GM12875 (cell line): ENCODE measurements at regions not wholly inside any gene's neighbourhood (a gene's known extent, or its start where the extent isn't known, plus 50 kb on each side); places are given as distances from the start of the nearest gene placed in this dataset.

Experiments
- H3K4me3 ChIP-seq: one replicate; pipeline ENCODE4 v1.5.1; 2011; ENCODE audit warnings: low read depth, low read length, control low read depth
- CTCF ChIP-seq: IDR thresholded peaks from 2 replicates; pipeline ENCODE4 v1.5.1; 2011; ENCODE audit warnings: low read depth, mild to moderate bottlenecking, control low read depth, inconsistent platforms, low read length, moderate library complexity, borderline replicate concordance; ENCODE audit not compliant: insufficient read depth

GRCh38 chr1:157238585-157238984 is 100.4 kb upstream of the ETV3 start:
- TF ChIP-seq CTCF: no peak
- no peak overlapping the region for H3K4me3 ChIP-seq

DNA sequence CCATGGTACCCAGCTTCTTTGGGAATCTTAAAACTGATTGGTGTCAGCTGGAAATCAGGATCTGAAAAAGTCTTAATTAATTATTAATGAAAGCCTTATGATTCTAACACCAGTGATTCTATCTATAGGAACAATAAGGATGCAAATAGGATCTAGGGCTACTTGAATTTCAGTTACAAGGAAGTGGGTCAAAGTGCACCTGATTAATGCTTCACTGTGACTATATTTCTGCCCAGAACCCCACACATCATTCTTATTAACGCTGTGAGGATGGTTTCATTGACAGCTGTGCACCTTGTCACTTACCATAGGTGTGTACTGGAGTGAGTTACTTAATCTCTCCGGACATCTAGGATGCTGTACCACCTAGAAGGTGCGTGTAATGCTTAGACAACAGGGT is 99.8 kb upstream of the ETV3 start:
- TF ChIP-seq CTCF: no peak
- H3K4me3 ChIP-seq: no peak overlapping the region

DNA sequence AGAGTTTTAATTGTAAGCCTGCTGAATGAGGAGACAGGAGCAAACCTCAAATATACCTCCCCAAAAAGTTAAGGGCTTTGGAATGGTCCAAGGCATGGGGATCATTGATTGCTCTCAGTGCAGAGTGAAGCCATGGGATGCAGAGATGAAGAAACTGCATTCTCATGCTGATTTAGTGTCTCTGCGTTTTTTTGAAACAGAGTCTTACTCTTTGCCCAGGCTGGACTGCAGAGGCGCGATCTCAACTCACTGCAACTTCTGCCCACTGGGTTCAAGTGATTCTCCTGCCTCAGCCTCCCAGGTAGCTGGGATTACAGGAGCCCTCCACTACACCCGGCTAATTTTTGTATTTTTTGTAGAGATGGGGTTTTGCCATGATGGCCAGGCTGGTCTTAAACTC is 99.3 kb upstream of the ETV3 start:
- H3K4me3 ChIP-seq: no peak overlapping the region
- no peak for TF ChIP-seq CTCF

- TF ChIP-seq CTCF: no peak
- H3K4me3 ChIP-seq: no peak overlapping the region
Observed at GRCh38 chr1:157236072-157236471, 97.9 kb upstream of the ETV3 start.

DNA sequence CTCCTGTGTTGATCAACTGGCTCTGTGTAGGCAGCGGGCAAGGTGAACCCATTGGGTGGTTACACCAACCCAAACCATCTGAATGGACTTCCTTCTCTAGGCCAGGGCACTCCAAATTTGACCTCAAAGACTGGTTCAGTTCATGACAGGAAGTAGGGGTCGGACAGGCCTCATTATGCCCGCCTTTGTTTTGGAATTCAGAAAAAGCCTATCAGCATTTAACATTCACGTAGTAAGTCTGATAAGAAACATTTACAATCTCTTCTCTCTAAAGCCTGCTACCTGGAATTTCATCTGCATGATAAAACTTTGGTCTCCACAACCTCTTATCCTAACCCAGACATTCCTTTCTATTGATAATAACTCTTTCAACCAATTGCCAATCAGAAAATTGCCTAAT is 97.1 kb upstream of the ETV3 start:
- no peak overlapping the region for H3K4me3 ChIP-seq
- no peak for TF ChIP-seq CTCF

DNA sequence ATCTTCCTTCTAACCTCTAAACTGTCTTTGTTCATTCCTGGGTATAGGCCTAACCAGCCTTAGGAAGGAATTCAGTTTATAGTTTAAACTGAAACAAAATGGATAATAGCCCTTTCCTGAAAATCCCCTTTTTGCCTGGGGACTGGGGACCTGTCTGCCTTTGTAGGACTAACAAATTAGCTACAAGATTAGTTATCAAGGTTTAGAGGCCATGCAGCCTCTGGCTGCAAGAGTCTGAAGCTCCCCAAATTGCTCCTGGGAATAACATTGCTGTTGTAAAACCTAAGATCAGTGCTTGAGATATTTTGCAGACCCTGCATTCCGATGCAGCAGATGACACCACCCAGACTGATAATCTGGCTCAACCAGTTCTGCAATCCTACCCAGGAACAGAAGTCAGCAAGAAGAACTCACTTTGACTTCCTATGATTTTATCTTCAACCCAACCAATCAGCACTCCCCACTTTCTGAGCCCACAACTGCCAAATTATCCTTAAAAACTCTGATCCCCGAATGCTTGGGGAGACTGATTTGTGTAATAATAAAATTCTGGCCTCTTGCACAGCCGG is 96.6 kb upstream of the ETV3 start:
- TF ChIP-seq CTCF: no peak
- H3K4me3 ChIP-seq: no peak overlapping the region

DNA sequence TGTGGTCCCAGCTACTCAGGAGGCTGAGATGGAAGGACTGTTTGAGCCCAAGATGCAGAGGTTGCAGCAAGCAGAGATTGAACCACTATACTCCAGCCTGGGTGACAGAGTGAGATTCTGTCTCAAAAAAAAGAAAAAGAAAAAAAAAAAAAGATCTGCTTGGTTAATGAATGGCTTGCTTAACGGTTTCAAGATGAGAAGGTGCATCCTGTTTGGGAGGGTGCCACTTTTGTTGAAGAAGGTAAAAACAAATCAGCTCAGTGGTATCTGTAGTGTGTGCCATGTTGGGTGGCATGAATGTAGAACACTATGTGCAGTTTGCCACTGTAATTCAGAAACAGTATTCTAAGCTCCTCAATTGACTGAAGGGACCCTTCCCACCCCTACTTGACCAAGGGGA is 94.9 kb upstream of the ETV3 start:
- no peak for TF ChIP-seq CTCF

More for the DNA sequence above, 94.9 kb upstream of the ETV3 start:
- no peak overlapping the region for H3K4me3 ChIP-seq
